Stimulated activated CD4-positive, alpha-beta T cell treated with anti-CD3 and anti-CD28 coated beads, Interleukin-15, amount 100 ng/mL, for 24 hours (primary cell): ENCODE measurements at regions not wholly inside any gene's neighbourhood (a gene's known extent, or its start where the extent isn't known, plus 50 kb on each side); places are given as distances from the start of the nearest gene placed in this dataset.
"Not testable (repeated sequence)": the region's sequence is repeated elsewhere in the genome, so short reads cannot be mapped to it uniquely, and the experiment has no call there.

ENCODE experiments used
- DNase-seq: peaks from one replicate; pipeline ENCODE4 v3.0.0-alpha.2; 2020

GRCh38 chr11:87455180-87455579, 417.4 kb downstream of the TMEM135 start:
- DNase-seq = no peak

GRCh38 chr11:87454241-87454640, 416.5 kb downstream of the TMEM135 start:
- DNase-seq = no peak

- no peak for DNase-seq
These were observed 415.9 kb downstream of the TMEM135 start for GRCh38 chr11:87453531-87454089.

GRCh38 chr11:87452025-87452424, 414.3 kb downstream of the TMEM135 start:
- not testable (repeated sequence) for DNase-seq

- DNase-seq = no peak
These were observed 413.7 kb downstream of the TMEM135 start for GRCh38 chr11:87451395-87451794.

GRCh38 chr11:87447606-87448005, 409.9 kb downstream of the TMEM135 start:
- DNase-seq = no peak

- DNase-seq = no peak
These were observed 407.3 kb downstream of the TMEM135 start for GRCh38 chr11:87444993-87445392.

- DNase-seq = no peak
These were observed 406.0 kb downstream of the TMEM135 start for GRCh38 chr11:87443707-87444106.

- DNase-seq = no peak
These were observed 402.5 kb downstream of the TMEM135 start for GRCh38 chr11:87440076-87440770.

- DNase-seq = no peak
These were observed 400.7 kb downstream of the TMEM135 start for GRCh38 chr11:87438416-87438815.

GRCh38 chr11:87437844-87438223, 400.1 kb downstream of the TMEM135 start:
- no peak for DNase-seq

- DNase-seq = no peak
These were observed 399.6 kb downstream of the TMEM135 start for GRCh38 chr11:87437133-87437843.

GRCh38 chr11:87432022-87432421, 394.3 kb downstream of the TMEM135 start:
- no peak for DNase-seq

GRCh38 chr11:87431392-87431791, 393.7 kb downstream of the TMEM135 start:
- DNase-seq = no peak

GRCh38 chr11:87430821-87431220, 393.1 kb downstream of the TMEM135 start:
- DNase-seq = no peak

GRCh38 chr11:87429996-87430395, 392.3 kb downstream of the TMEM135 start:
- no peak for DNase-seq

GRCh38 chr11:87428266-87428665, 390.5 kb downstream of the TMEM135 start:
- no peak for DNase-seq

GRCh38 chr11:87425943-87426342, 388.2 kb downstream of the TMEM135 start:
- no peak for DNase-seq

GRCh38 chr11:87425391-87425790, 387.7 kb downstream of the TMEM135 start:
- no peak for DNase-seq

GRCh38 chr11:87423161-87423560, 385.4 kb downstream of the TMEM135 start:
- no peak for DNase-seq

GRCh38 chr11:87422566-87422965, 384.8 kb downstream of the TMEM135 start:
- no peak for DNase-seq

GRCh38 chr11:87421422-87421821, 383.7 kb downstream of the TMEM135 start:
- DNase-seq = peak; percentile 18

GRCh38 chr11:87417951-87418350, 380.2 kb downstream of the TMEM135 start:
- DNase-seq = no peak

GRCh38 chr11:87405843-87406242, 368.1 kb downstream of the TMEM135 start:
- no peak for DNase-seq
